ENCODE measurements at regions not wholly inside any gene's neighbourhood (a gene's known extent, or its start where the extent isn't known, plus 50 kb on each side); places are given as distances from the start of the nearest gene placed in this dataset.

- TF ChIP-seq POLR2A (IDR thresholded peaks at IDR 0.05; ENCODE audit: low read depth, low read length) (no peak), TAF1 (IDR thresholded peaks at IDR 0.05; ENCODE audit: borderline replicate concordance, low read depth, low read length) (no peak), POLR2AphosphoS5 (IDR thresholded peaks at IDR 0.05; ENCODE audit: low read depth, low read length) (no peak)
Observed at GRCh38 chr9:89254773-89255125, 56.2 kb upstream of the CKS2 start.

All from GM12892 (cell line).